Gastrocnemius medialis (tissue), 4 donors: ENCODE measurements at regions not wholly inside any gene's neighbourhood (a gene's known extent, or its start where the extent isn't known, plus 50 kb on each side); places are given as distances from the start of the nearest gene placed in this dataset.

Experiments
- ATAC-seq, 2 donors: fragments of 150-250 bp; one replicate each; pipeline ENCODE4 v1.9.1; 2016
- DNase-seq, 2 donors: peaks; one replicate each; pipeline ENCODE4 v3.0.0-alpha.2; 2019
- H3K27ac ChIP-seq, 4 donors: fragments of 200-600 bp; sonication (generic); 1 replicate in 1 of 4; 2 replicates in 3 of 4; pipeline ENCODE4 v1.5.1; 2016 to 2018; ENCODE audit warnings: mild to moderate bottlenecking in 2 of 4, moderate library complexity in 1 of 4
- H3K27me3 ChIP-seq, 3 donors: fragments of 200-600 bp; sonication (generic) in 2 of 3; 1 replicate in 1 of 3; 2 replicates in 2 of 3; pipeline versions ENCODE4 v1.5.1 to v1.6.0; 2016 to 2019; ENCODE audit warnings: mild to moderate bottlenecking in 1 of 3, moderate library complexity in 1 of 3
- H3K36me3 ChIP-seq, 2 donors: fragments of 200-600 bp; sonication (generic) in 1 of 2; one replicate each; pipeline ENCODE4 v1.5.1; 2017 to 2018
- H3K4me1 ChIP-seq, 2 donors: fragments of 200-600 bp; sonication (generic) in 1 of 2; one replicate each; pipeline ENCODE4 v1.5.1; 2016 to 2017; ENCODE audit warnings: mild to moderate bottlenecking in 2 of 2
- H3K4me3 ChIP-seq, 4 donors: fragments of 200-600 bp; sonication (generic) in 3 of 4; 1 replicate in 1 of 4; 2 replicates in 3 of 4; pipeline ENCODE4 v1.5.1; 2016 to 2019; ENCODE audit warnings: mild to moderate bottlenecking in 2 of 4
- H3K9me3 ChIP-seq, 3 donors: fragments of 200-600 bp; sonication (generic) in 2 of 3; 1 replicate in 1 of 3; 2 replicates in 2 of 3; pipeline ENCODE4 v1.5.1; 2016 to 2019
- CTCF ChIP-seq, 5 experiments: fragments of 450-650 bp in 3 of 5; fragments of 200-600 bp in 2 of 5; sonication (generic) in 2 of 5; IDR thresholded peaks in 4 of 5; conservative IDR thresholded peaks in 1 of 5; 1 replicate in 4 of 5; 2 replicates in 1 of 5; pipeline ENCODE4 v1.5.1; 2016 to 2019; ENCODE audit warnings: antibody characterized with exemption in 5 of 5, mild to moderate bottlenecking in 3 of 5, moderate library complexity in 3 of 5
- POLR2A ChIP-seq, 2 donors: fragments of 450-650 bp; IDR thresholded peaks; one replicate each; pipeline ENCODE4 v1.6.1; 2017; ENCODE audit warnings: antibody characterized with exemption in 2 of 2, mild to moderate bottlenecking in 2 of 2, moderate library complexity in 2 of 2
- in situ Hi-C, 4 donors: fragments of 200-750 bp; cut with MboI; loops; one replicate each; pipeline versions ENCODE4 v1.15.0 to v1.8.0; 2017; ENCODE audit warnings: low sequenced_read_pairs in 4 of 4
- intact Hi-C: fragments of 100-400 bp; cut with DNase I; formaldehyde crosslinking; loops from one replicate; pipeline ENCODE4 v1.15.1; 2023; ENCODE audit warnings: low total_unique reads

- Histone ChIP-seq H3K4me3 (no peak overlapping the region), H3K27me3 (peaks cover 0 to 7% (median 0%) of the 10 kb centered on the region in 3 donors), H3K9me3 (no peaks in the 10 kb centered on the region), H3K27ac (no peak overlapping the region), H3K36me3 (no peaks in the 10 kb centered on the region), H3K4me1 (no peaks in the 10 kb centered on the region)
- TF ChIP-seq CTCF (IDR thresholded peaks at IDR 0.05 in 4 of 5, conservative IDR thresholded peaks at IDR 0.05 in 1 of 5), result no peak
- TF ChIP-seq POLR2A (IDR thresholded peaks at IDR 0.05), result no peak
- in situ Hi-C loops, result no loop called here
- intact Hi-C loops, result no loop called here
- ATAC-seq (no peak), DNase-seq (no peak)
Observed at GRCh38 chr20:58585753-58586540, 65.1 kb upstream of the STX16 start.

GRCh38 chr20:58584881-58585752 is 66.0 kb upstream of the STX16 start:
- peaks cover 0 to 7% (median 0%) of the 10 kb centered on the region in 3 donors for H3K27me3 ChIP-seq
- intact Hi-C loops, result no loop called here
- ATAC-seq (no peak), DNase-seq (no peak)
- H3K36me3 ChIP-seq, result no peaks in the 10 kb centered on the region
- in situ Hi-C loops, result no loop called here
- H3K4me1 ChIP-seq, result no peaks in the 10 kb centered on the region
- no peak overlapping the region for H3K4me3 ChIP-seq
- no peak overlapping the region for H3K27ac ChIP-seq
- TF ChIP-seq CTCF (IDR thresholded peaks at IDR 0.05 in 4 of 5, conservative IDR thresholded peaks at IDR 0.05 in 1 of 5), result no peak
- no peaks in the 10 kb centered on the region for H3K9me3 ChIP-seq

GRCh38 chr20:58584051-58584824 is 66.8 kb upstream of the STX16 start:
- Histone ChIP-seq H3K27me3 (peaks cover 0 to 7% (median 0%) of the 10 kb centered on the region in 3 donors), H3K9me3 (no peaks in the 10 kb centered on the region), H3K36me3 (no peaks in the 10 kb centered on the region), H3K27ac (no peak overlapping the region), H3K4me1 (no peaks in the 10 kb centered on the region), H3K4me3 (no peak overlapping the region)
- intact Hi-C loops (no loop called here), in situ Hi-C loops (no loop called here)
- TF ChIP-seq POLR2A (IDR thresholded peaks at IDR 0.05) (no peak), CTCF (IDR thresholded peaks at IDR 0.05 in 4 of 5, conservative IDR thresholded peaks at IDR 0.05 in 1 of 5) (no peak)
- ATAC-seq (no peak), DNase-seq (no peak)

GRCh38 chr20:58583586-58583985 is 67.5 kb upstream of the STX16 start:
- intact Hi-C loops, result no loop called here
- H3K9me3 ChIP-seq, result no peaks in the 10 kb centered on the region
- H3K4me1 ChIP-seq, result no peaks in the 10 kb centered on the region
- H3K4me3 ChIP-seq, result no peak overlapping the region
- no peaks in the 10 kb centered on the region for H3K36me3 ChIP-seq
- peaks cover 0 to 7% (median 0%) of the 10 kb centered on the region in 3 donors for H3K27me3 ChIP-seq
- in situ Hi-C loops, result no loop called here
- TF ChIP-seq POLR2A (IDR thresholded peaks at IDR 0.05), result no peak
- TF ChIP-seq CTCF (IDR thresholded peaks at IDR 0.05 in 4 of 5, conservative IDR thresholded peaks at IDR 0.05 in 1 of 5), result no peak
- ATAC-seq, result no peak
- no peak overlapping the region for H3K27ac ChIP-seq
- DNase-seq, result no peak
